ENCODE measurements at regions not wholly inside any gene's neighbourhood (a gene's known extent, or its start where the extent isn't known, plus 50 kb on each side); places are given as distances from the start of the nearest gene placed in this dataset.

DNA sequence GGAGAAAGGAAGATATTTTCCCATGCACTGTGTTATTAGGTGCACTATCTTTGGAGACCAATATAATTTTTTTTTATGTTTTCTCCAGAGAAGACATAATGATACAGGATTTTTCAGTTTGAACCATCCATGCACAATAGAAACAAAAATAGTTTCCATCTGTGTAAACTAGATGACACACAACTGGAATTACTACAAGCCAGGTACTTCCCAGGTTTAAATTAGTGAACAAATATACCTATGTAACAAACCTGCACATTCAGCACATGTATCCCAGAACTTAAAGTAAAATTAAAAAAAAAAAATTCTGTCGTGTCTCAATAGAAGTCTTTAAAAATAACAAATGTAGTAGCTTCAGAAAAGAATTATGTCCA, 1616.8 kb upstream of the ACVR2A start:
- TF ChIP-seq, protein P1, sequence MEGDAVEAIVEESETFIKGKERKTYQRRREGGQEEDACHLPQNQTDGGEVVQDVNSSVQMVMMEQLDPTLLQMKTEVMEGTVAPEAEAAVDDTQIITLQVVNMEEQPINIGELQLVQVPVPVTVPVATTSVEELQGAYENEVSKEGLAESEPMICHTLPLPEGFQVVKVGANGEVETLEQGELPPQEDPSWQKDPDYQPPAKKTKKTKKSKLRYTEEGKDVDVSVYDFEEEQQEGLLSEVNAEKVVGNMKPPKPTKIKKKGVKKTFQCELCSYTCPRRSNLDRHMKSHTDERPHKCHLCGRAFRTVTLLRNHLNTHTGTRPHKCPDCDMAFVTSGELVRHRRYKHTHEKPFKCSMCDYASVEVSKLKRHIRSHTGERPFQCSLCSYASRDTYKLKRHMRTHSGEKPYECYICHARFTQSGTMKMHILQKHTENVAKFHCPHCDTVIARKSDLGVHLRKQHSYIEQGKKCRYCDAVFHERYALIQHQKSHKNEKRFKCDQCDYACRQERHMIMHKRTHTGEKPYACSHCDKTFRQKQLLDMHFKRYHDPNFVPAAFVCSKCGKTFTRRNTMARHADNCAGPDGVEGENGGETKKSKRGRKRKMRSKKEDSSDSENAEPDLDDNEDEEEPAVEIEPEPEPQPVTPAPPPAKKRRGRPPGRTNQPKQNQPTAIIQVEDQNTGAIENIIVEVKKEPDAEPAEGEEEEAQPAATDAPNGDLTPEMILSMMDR (conservative IDR thresholded peaks at IDR 0.05; ENCODE audit: low read depth in 2 of 2): no peak
- TF ChIP-seq EZH2phosphoT487 (IDR thresholded peaks at IDR 0.05; ENCODE audit: unreplicated experiment) (no peak), POLR2AphosphoS5 (IDR thresholded peaks at IDR 0.05; ENCODE audit: low read depth) (no peak), NANOG (IDR thresholded peaks at IDR 0.05; ENCODE audit: borderline replicate concordance) (no peak), ETS1 (IDR thresholded peaks at IDR 0.05) (no peak), EZH2 (IDR thresholded peaks at IDR 0.05; ENCODE audit: low read depth, unreplicated experiment) (no peak), CREB1 (CRISPR knock-in tag; IDR thresholded peaks at IDR 0.05; ENCODE audit: low read depth) (no peak), REST (IDR thresholded peaks at IDR 0.05; ENCODE audit: unreplicated experiment) (no peak), JUNB (IDR thresholded peaks at IDR 0.05; ENCODE audit: unreplicated experiment) (no peak), STAT1 (IDR thresholded peaks at IDR 0.05; ENCODE audit: unreplicated experiment) (no peak), ZNF114 (CRISPR knock-in tag; IDR thresholded peaks at IDR 0.05) (no peak)

Data from GM23338 (cell line).